RWPE1 (cell line): ENCODE measurements at regions not wholly inside any gene's neighbourhood (a gene's known extent, or its start where the extent isn't known, plus 50 kb on each side); places are given as distances from the start of the nearest gene placed in this dataset.

Source experiments
- CTCF ChIA-PET: fragments of 350-600 bp; sonication (Branson Sonifier 250); formaldehyde crosslinking; extraction: SDS; loops from one replicate; lab custom pipeline; 2021; lab: Yijun Ruan, JAX
- POLR2A ChIA-PET: fragments of 400-600 bp; formaldehyde crosslinking; extraction: SDS; loops from one replicate; lab custom pipeline; 2020; ENCODE audit warnings: antibody characterized with exemption; ENCODE audit not compliant: low non-redundant PET; lab: Yijun Ruan, JAX
- DNase-seq: peaks from one replicate; pipeline ENCODE4 v3.0.0; 2012; ENCODE audit warnings: low spot score
- H3K27ac ChIP-seq: fragments of 450-650 bp; 2 replicates; pipeline ENCODE4 v1.5.1; 2017
- TF ChIP-seq, protein P1 (sequence below): fragments of 450-650 bp; conservative IDR thresholded peaks from 2 replicates; pipeline ENCODE4 v1.5.1; 2017; ENCODE audit warnings: low read depth, mild to moderate bottlenecking

GRCh38 chr5:85517386-85517785 is 1100.4 kb upstream of the COX7C start:
- no peak for DNase-seq
- POLR2A ChIA-PET = no interaction called here
- H3K27ac ChIP-seq = no peak overlapping the region
- CTCF ChIA-PET = no interaction called here
- TF ChIP-seq, protein P1, sequence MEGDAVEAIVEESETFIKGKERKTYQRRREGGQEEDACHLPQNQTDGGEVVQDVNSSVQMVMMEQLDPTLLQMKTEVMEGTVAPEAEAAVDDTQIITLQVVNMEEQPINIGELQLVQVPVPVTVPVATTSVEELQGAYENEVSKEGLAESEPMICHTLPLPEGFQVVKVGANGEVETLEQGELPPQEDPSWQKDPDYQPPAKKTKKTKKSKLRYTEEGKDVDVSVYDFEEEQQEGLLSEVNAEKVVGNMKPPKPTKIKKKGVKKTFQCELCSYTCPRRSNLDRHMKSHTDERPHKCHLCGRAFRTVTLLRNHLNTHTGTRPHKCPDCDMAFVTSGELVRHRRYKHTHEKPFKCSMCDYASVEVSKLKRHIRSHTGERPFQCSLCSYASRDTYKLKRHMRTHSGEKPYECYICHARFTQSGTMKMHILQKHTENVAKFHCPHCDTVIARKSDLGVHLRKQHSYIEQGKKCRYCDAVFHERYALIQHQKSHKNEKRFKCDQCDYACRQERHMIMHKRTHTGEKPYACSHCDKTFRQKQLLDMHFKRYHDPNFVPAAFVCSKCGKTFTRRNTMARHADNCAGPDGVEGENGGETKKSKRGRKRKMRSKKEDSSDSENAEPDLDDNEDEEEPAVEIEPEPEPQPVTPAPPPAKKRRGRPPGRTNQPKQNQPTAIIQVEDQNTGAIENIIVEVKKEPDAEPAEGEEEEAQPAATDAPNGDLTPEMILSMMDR = no peak

- TF ChIP-seq, protein P1 = no peak
- no peak overlapping the region for H3K27ac ChIP-seq
- DNase-seq = no peak
- POLR2A ChIA-PET = no interaction called here
- CTCF ChIA-PET = no interaction called here
These were observed 1084.2 kb upstream of the COX7C start for GRCh38 chr5:85533341-85534047.

DNA sequence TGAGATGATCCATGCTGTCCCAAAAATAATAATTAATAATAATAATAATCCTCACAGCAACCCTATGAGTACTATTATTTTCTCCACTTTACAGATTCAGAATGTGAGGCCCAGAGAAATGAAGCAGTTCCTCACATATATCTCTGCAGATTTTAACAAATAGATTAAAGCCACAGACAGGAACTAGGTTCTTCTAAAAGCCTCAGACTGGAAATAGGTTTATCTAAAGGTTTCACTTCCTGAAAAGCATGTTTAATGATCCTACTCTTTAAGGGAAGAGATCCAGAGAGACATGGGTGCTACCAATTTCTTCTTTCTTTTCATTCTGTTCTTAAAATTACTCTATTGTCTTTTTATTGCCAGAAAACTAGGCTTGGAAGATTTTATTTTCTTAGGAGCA is 1079.4 kb upstream of the COX7C start:
- ChIA-PET CTCF (no interaction called here), POLR2A (no interaction called here)
- TF ChIP-seq, protein P1 = no peak
- DNase-seq = no peak
- no peak overlapping the region for H3K27ac ChIP-seq

DNA sequence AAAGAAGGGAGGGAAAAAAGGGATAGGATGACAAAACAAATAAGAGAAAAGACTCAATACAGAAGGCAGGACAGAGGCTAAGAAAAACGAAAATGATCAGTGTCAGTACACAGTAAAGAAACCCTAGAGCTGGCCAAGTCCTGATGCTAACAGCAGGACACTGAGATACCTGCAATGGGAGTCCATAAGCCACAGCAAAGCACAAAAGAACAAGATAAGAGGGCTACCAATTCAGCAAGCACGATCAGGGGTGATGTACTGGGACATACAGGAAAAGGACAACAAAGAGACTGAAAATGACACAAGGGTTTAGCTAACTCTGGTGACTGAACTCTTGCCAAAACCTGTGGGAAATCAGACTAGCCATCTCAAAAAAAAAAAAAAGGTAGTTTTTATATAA is 1072.6 kb upstream of the COX7C start:
- no peak overlapping the region for H3K27ac ChIP-seq
- CTCF ChIA-PET = no interaction called here
- DNase-seq = no peak
- TF ChIP-seq, protein P1 = no peak
- POLR2A ChIA-PET = no interaction called here

DNA sequence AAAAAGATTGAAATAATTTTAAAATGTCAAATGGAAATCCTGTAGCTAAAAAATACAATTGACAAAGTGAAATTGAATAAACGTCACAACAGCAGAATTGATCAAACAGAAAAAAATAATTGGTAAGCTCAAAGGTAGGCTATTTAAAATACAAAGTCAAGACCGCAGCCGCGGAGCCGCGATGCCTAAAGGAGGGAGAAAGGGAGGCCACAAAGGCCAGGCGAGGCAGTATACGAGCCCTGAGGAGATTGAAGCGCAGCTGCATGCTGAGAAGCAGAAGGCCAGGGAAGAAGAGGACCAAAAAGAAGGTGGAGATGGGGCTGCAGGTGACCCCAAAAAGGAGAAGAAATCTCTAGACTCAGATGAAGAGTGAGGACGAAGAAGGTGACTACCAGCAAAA is 1068.5 kb upstream of the COX7C start:
- ChIA-PET POLR2A (no interaction called here), CTCF (interaction anchor here (0.7 kb wide), 1 partner anchor 431 kb away, joined by 5 read pairs; no protein-coding TSS in a partner anchor)
- TF ChIP-seq, protein P1 = no peak
- H3K27ac ChIP-seq = no peak overlapping the region
- no peak for DNase-seq

DNA sequence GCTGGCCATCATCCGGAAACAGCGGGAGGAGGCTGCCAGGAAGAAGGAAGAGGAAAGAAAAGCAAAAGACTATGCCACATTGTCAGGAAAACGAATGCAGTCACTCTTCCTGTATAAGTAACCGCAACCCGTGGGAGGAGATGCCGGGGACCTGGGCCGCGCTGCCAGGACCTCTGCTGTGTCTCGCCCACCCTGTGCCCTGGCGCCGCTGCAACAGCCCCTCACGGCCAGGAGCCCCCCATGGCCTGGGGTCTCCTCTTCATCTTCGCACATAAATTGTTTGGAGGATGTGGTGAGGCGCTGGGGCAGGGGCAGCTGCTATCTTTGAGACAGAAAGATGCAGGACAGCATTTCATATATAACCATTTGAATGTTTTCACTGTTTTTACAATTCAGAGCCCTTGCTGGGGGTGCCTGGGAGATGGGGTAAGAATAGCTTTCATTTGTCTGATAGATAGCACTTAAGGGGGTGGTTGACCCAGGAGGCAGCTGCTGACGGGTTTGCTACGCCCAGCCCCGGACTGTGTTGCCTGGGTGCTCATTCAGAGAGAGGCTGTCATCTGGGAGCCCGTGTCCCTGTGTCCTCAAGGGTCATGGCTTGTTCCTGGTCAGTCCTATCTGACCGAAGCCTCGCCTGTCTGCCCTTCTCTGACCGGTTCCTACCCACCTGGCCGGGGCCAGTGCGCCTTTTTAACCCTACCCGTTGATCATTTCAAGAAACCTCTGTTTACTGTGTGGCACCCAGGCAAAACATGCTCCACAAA is 1067.7 kb upstream of the COX7C start:
- CTCF ChIA-PET = no interaction called here
- no peak overlapping the region for H3K27ac ChIP-seq
- no peak for DNase-seq
- POLR2A ChIA-PET = no interaction called here
- TF ChIP-seq, protein P1 = no peak
